HG02642 (cell line): ENCODE measurements at regions not wholly inside any gene's neighbourhood (a gene's known extent, or its start where the extent isn't known, plus 50 kb on each side); places are given as distances from the start of the nearest gene placed in this dataset.
"Not testable (repeated sequence)": the region's sequence is repeated elsewhere in the genome, so short reads cannot be mapped to it uniquely, and the experiment has no call there.

Source experiments
- ATAC-seq: cut with Tn5 transposase; IDR thresholded peaks from one replicate; pipeline ENCODE4 v1.9.1; 2021; ENCODE audit warnings: mild to moderate bottlenecking; ENCODE audit not compliant: unreplicated experiment, poor library complexity

DNA sequence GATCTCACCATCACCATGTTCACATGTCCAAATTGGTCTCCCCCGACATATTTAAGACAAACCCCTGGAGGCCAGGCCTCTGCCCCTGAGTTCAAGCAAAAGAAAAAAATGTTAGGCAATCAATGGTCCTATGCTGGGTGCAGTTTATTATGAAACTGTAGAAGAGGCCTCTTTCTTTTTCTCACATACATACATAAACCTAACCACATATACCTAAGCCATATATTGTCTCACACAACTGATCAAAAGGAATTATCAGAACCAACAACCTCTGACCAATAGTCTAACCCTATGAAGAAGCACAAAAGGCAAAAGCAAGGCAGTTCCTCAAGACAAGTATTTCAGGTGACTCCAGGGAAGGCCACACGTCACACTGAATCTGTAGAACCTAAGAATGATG, 49.9 kb downstream of the ILRUN start:
- ATAC-seq: no peak

DNA sequence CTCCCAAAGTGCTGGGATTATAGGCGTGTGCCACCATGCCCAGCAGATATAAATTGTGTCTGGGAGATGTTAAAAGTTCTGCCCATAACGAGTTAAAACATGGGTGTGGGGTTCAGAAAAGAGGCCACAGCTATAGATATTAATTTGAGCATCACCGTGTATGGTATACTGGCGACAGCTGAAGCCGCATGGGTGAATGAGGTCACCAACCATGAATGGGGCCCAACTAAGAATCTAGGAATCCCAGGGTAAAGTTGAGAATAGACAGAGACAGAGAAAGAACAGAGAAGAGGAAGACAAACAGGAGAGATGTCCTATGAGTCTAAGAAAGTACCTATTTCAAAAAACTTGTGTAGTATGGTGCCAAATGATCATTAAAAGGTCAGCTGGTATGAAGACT, 50.9 kb downstream of the ILRUN start:
- no peak for ATAC-seq

DNA sequence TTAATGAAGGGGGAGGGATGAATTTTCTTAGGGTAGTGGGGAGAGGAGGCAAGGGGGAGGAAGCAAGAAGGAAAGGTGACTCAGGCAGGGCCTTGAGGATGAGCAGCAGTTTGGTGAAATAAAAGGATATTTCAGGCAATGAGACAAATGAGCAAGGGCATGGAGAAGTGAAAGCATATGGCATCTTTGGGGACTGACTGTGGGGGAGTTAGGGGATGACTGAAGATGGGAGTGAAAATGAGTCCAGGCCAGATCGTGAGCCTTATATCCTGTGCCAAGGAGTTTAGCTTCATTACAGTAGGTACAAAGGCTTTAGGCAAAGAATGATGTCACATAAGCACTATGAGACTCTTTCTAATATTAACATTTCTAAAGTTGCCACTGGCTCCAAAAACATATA, 51.9 kb downstream of the ILRUN start:
- ATAC-seq: no peak

DNA sequence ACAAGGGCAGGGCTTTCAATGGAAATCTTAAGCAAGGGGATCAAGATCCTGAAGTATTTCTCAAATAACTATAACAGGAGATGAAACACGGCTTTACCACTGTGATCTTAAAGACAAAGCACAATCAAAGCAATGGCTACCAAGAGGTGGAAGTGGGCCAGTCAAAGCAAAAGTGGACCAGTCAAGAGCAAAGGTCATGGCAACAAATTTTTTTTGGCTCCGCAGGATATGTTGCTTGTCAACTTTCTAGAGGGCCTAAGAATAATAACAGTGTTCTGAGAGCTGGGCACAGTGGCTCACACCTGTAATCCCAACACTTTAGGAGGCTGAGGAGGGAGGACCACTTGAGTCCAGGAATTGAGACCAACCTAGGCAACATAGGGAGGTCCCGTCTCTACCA, 54.1 kb downstream of the ILRUN start:
- ATAC-seq: no peak

DNA sequence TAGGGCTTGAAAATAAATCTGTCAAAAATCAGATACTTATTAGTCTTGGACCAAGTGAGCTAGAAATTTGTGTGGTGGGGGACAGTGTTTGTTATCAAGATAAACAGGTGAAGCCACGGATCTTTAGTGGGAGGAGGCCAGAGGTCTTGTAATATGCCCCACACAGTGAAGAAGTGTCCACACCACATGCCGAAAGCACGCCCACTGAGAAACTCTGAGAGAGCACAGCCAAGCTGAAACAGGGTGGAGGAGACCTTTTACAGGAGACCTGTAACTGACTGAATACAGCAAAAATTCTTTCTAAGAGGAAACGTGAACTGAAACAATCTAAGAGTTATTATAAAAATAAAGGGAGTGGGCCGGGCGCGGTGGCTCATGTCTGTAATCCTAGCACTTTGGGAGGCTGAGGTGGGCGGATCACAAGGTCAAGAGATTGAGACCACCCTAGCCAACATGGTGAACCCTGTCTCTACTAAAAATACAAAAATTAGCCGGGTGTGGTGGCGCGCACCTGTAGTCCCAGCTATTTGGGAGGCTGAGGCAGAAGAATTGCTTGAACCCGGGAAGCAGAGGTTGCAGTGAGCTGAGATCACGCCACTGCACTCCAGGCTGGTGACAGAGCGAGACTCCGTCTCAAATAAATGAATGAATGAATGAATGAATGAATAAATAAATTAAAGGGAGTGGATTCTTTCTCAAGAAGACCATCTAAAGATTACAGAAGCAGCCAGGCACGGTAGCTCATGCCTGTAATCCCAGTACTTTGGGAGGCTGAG, 56.3 kb downstream of the ILRUN start:
- not testable (repeated sequence) for ATAC-seq

DNA sequence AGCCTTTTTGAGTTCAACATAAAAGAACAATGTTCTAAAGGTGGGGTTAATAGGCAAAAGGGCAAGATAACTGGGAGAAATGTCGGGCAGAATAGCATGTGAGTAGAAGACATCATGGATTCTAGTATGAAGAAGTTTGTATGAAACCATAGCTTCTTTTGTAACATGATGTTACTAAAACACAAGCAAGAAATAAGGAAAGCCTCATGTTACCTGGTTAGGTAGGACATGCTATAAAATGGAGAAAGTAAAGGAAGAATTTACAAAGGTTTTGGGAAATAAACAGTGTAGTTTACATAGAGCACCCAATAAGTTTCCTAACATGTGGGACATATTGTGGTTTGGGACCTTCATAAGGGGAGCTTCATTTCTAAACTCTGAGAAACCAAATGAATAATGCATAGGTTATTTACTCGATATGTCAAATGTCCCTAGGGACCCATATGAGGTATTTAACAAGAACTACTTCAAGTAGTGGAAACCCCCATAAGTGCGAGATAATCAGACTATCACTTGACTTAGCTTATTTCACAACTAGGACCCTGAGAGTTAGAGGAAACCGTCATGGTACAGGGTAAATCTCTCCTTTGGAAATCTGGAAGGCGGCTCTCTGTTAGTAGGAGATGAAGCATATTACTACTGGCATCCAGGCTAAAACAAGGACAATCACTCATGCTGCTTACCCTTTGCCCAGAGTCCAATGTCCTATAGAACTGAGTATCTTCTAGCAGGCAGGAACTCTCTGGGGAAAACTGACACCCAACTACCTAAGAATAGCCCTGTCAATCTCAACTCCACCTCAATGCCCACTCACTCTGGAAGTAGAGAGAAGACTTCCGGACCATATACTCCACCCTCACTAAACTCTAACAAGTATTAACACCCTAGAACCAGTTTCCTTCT, 57.5 kb downstream of the ILRUN start:
- peak; percentile 67 for ATAC-seq

DNA sequence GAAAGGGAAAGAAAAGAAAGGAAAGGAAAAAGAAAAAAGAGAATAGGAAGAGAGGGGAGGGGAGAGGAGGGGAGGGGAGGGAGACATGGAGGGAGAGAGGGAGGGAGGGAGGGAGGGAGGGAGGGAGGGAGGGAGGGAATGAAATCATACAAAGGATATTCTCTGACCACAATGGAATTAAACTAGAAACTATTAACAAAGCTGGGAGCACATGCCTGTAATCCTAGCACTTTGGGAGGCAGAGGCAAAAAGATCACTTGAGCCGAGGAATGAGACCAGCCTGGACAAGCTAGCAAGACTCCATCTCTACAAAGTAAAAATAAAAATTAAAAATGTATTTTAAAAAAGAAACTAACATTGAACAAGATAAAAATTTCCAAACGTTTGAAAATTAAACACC, 62.8 kb downstream of the ILRUN start:
- ATAC-seq: no peak

DNA sequence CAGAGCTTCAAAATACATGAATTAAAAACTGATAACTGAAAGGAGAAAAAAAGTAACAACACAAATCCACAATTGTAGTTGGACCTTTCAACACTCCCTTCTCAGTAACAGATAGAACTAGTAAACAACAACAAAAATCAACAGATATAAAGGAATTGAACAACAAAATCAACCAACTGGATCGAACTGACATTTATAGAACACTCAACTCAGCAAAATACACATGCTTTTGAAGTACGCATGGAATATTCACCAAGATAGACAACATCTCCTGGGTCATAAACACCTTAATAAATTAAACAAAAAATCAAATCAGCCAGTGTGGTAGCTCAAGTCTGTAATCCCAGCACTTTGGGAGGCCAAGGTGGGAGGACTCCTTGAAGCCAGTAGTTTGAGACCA, 63.3 kb downstream of the ILRUN start:
- ATAC-seq: no peak

DNA sequence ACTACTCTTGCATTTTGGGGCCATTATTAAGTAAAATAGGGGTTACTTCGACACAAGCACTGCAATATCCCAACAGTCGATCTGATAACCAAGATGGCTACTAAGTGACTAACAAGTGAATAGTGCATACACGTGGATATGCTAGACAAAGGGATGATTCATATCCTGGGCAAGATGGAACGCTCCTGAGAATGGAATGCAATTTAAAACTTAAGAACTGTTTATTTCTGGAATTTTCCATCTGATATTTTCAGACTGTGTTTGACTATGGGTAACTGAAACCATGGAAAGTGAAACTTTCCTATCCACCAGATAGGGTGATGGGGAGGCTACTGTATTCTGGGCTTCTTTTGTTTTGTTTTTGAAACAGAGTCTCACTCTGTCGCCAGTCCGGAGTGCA, 66.5 kb downstream of the ILRUN start:
- ATAC-seq: no peak

DNA sequence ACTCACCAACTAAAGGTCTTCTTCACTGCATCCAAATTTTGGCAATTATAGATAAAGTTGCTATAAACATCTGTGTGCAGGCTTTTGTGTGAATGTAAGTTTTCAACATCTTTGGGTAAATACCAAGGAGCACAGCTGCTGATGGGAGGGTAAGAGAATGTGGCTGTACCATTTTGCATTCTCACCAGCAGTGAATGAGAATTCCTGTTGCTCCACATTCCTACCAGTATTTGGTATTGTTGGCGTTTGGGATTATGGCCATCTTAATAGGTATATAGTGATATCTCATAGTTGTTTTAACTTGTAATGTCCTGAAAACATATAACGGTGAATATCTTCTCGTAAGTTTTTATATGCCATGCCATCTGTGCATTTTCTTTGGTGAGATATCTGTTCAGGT, 69.3 kb downstream of the ILRUN start:
- no peak for ATAC-seq

DNA sequence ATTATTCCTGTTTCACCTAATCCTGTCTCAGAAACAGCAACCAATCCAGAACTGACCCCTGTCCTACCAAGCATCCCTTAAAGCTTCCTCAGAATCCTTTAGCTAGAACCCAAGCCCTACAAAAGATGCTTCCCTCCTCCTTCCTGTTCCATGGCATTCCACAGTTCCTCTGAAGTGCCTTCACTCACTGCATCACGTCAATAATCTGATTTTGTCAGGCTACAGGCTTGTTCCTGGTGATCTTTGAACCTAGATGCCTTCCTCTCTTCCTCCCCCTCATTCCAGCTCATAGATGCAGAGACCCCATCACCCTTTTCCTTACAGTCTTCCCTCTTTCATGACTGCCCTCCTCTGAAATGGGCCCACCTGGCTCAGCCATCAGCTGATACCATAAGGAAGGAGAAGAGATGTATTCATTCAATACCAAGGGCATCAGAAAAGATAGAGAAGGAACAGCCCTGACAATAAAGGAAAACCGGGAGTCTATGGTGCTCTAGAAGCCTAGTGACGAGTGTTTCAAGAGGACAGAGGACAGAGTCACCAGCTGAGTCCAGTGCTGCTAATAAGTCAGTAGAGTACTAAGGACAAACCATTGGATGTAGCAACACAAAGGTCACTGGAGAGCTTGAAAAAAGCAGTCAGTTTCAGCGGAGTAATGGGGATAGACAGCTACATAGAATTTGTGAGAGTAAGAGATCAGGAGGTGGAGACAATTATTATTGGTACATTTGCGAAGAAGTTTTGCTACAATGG, 62.5 kb upstream of the SPDEF start:
- ATAC-seq: no peak

DNA sequence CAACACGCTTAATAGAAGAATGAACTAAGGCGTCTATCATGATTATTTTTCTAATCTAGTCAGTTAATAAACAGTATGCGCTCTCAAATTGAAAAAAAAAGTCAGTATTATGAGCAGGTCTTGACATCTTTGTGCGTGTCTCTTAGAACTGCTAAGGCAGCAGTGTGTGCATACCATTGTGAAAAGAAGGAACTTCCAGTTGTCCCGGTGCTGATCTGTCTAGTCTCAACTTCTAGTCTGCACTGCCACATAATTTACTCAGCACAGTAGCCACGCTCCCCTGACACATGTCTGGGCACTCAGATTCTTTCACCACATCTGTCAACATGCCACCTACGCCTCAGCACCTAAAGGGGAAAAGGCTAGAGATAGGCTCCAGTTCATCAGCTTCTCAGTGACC, 61.1 kb upstream of the SPDEF start:
- ATAC-seq: no peak

DNA sequence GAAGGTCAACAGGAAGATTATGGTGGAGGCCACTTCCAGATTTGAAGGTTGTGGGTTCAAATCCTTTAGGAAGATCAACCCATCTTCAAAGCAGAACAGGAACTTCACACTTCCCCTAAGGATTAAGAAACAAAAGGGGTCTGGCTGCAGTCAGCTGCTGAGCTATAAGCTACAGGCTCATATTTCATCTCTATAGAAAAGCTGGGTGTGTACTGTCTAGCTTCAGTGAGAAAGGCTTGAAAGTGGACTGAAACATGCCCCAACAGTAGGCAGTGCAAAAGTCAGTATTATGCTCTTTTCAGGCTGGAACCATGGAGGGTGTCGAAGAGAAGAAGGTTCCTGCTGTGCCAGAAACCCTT, 60.1 kb upstream of the SPDEF start:
- no peak for ATAC-seq

DNA sequence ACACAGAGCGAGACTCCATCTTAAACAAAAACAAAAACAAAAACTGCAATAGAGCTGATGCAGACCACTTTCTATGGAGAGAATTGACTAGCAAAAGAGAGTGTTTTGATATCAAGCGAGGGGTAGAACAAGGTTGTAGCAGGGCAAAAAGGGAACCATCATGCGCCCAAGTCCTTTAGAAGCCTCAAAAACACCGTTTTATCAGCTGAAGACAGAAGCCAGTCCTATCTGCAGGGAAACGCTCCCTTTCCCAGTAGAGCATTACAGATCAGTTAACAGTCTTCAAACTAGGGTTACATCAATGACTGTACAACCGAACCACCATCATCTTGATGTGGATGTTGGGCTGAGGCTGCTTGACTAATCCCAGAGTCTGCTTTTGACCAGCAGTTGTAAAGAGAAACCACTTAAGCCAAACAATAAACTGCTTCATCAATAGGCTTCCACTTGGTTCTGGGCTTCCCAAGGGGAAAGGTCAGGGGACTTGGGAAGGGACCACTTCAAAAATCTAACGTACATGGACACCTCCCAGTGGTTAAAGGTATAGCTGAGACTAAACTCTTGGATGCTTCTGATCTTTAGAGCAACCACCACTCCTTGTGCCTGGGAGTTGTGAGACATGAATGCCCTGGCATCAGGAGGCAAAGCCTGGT, 59.6 kb upstream of the SPDEF start:
- no peak for ATAC-seq

DNA sequence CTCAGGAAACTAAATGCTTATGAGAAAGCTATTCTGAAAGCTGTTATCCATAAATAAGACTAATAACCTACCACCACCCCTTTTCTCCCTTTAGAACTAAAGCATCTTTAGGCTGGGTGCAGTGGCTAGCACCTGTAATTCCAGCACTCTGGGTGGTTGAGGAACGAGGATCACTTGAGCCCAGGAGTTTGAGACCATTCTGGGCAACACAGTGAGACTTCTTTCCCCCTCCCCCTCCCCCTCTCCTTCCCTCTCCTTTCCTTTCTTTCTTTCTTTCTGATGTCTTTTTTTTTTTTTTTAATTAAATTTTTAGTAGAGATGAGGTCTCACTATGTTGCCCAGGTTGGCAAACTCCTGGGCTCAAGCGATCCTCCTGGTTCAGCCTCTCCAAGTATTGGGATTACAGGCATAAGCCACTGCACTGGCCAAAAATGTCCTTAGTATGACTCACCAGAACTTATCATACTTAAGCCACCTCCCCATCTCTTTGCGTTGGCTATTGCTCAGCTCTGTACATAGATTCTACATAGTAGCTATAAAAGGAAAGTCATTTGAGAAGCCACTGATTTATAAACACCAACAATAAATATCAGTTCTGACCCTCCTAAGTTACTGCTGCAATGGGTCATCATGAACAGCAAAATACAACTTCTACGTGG, 54.8 kb upstream of the SPDEF start:
- ATAC-seq: no peak

DNA sequence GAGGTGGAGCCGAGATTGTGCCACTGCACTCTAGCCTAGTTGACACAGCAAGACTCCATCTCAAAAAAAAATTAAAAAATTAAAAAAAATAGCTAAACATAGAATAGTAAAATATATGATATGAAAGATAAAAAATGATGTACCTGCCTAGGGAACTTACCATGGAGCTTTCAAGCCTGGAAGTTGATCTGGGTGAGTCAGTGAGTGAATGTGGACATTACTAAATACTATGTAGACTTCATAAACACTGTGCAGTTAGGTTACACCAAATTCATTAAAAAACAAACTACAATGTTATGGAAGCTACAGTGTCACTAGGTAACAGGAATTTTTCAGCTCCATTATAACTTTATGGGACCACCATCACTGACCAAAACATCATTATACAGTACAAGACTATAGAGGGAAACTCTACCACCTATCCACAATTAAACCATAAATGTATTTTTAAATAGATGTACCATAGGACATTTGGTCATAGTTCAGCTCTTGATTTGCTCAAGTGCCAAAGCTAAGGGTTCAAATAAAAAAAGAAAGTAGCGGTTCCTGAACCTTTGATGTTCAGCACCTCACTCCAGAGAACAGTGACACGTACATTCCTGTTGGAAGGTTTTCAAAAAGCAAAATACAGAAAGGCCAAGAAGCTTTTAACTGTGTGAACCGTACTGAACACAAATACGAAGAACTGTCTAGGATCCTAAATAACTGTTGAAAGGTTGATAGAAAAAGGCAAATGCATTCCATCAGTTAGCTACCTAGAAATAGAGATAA, 52.4 kb upstream of the SPDEF start:
- ATAC-seq: no peak

DNA sequence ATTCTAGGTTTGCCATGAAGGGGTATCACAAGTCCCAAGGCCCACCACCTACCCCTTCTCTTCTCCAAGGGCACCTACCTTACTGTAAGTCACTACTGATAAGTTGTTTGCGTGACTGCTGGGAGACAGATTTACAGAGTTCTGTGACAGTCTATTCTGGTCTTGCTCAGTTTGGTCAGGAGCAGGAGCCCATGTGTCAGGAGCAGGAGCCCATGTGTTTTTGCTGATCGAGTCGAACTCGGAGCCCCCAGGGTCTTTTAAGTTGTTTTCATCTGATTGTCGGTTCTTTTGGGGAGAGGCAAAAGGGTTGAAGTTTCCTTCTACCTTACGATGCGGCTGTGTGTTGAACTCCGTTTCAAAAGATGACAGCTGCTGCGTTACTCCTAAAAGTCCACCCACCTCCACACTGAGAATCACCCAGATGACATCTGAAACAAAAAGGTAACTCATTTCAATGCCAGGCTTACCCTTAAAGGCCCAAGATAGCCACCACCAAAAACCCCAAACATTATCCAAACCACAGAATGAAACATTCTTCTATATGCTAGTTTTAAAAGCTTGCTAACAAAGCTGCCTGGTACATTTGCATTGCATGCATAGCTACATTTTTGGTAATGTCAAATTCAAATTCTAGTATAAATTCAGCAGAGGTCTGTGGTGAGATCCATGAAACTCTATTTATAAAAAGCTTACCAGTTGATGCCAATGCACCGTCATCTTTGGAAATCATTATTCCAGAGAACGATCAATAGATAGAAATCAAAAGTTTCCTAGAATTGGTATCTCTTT, 50.5 kb upstream of the SPDEF start:
- ATAC-seq: no peak
